Fibroblast of villous mesenchyme (primary cell): ENCODE measurements at regions not wholly inside any gene's neighbourhood (a gene's known extent, or its start where the extent isn't known, plus 50 kb on each side); places are given as distances from the start of the nearest gene placed in this dataset.

ENCODE experiments used
- DNase-seq: peaks from one replicate; pipeline ENCODE4 v3.0.0-alpha.2; 2010; ENCODE audit warnings: low read depth
- H3K4me3 ChIP-seq: 2 replicates; pipeline ENCODE4 v1.5.1; 2011; ENCODE audit warnings: low read depth, mild to moderate bottlenecking, low read length
- CTCF ChIP-seq: IDR thresholded peaks from 2 replicates; pipeline ENCODE4 v1.5.1; 2012; ENCODE audit warnings: low read depth, mild to moderate bottlenecking, low read length; ENCODE audit not compliant: insufficient read depth

DNA sequence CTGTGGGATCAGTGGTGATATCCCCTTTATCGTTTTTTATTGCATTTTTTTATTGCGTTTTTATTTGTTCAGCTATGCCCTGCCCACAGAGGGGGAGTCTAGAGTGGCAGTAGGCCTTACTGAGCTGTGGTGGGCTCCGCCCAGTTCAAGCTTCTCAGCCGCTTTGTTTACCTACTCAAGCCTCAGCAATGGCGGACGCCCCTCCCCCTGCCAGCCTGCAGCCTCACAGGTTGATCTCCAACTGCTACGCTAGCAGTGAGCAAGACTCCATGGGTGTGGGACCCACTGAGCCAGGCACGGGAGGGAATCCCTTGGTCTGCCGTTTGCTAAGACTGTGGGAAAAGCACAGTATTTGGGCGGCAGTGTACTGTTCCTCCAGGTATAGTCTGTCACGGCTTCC, 500.6 kb upstream of the MCTP2 start:
- no peak for TF ChIP-seq CTCF
- DNase-seq: no peak
- no peak overlapping the region for H3K4me3 ChIP-seq

GRCh38 chr15:93722165-93722564, 509.2 kb upstream of the MCTP2 start:
- no peak for DNase-seq
- no peak for TF ChIP-seq CTCF
- no peak overlapping the region for H3K4me3 ChIP-seq

DNA sequence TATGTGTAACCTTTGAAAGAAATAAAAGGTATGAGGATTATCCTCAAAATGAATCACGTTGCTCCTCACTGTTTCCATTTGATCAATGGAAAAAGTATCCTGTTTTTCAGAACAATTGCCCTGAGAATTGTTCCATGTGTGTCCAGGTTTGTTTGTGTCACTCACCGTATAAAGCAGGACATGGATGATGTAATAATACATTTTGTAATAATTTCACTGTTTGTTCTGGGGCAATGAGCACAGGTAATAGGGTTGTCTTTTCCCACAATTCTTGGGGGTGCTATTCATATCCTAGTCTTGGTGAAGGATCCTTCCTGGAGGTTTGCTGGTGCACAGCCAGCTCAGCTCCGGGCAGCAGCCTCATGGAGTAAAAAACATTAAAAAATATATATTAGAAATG, 510.8 kb upstream of the MCTP2 start:
- no peak for DNase-seq
- no peak overlapping the region for H3K4me3 ChIP-seq
- no peak for TF ChIP-seq CTCF

- no peak for TF ChIP-seq CTCF
- no peak overlapping the region for H3K4me3 ChIP-seq
- no peak for DNase-seq
Observed at GRCh38 chr15:93719921-93720351, 511.4 kb upstream of the MCTP2 start.

DNA sequence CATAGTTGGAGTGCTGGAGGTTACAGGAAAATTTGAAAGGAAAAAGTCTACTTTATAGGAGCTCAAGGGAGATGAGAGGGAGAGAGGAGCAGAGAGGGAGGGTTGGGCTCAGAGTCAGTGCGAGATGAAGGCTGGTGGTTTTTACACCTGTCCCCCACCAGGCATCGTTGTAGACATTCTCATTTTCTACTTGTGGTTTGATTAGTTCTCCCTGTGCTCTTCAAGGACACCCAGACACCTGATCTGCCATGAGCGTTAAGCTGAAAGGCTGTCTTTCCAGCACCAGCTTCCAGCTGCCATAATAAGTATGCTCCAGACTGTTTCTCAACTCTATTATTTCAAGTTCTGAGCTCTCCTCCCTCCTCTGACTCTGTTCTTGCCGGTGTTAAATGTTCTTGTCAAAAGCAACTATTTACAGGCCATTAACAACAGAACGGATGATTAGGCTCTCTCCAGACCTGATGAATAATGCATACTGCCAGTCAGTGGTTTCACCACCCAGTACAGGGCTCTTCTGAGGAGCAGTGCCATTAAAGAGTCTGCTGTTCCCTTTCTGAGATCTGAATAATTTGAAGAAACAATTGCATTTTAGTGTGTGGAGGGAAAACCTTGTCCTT, 514.6 kb upstream of the MCTP2 start:
- no peak for TF ChIP-seq CTCF
- DNase-seq: no peak
- no peak overlapping the region for H3K4me3 ChIP-seq

DNA sequence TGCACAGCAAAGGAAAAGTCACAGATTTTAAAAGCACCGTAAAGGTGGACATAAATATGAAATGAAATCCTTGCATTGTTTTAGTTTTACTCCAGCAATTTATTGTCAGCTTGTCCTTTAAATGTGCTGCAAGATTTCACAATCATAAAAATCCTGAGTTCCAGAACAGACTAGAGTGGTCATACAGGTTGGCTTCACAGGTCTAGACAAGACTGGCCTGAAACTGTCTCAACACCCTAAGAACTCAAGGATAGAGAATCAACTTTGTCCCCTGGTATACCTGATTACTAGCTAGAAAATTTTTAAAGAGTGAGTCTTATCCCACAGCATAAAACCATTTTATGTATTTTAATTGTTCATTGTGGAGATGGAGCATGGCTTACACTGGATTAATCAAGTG, 521.7 kb upstream of the MCTP2 start:
- H3K4me3 ChIP-seq: no peak overlapping the region
- no peak for TF ChIP-seq CTCF
- DNase-seq: no peak
